ENCODE measurements at regions not wholly inside any gene's neighbourhood (a gene's known extent, or its start where the extent isn't known, plus 50 kb on each side); places are given as distances from the start of the nearest gene placed in this dataset.
A peak's percentile ranks its signal among the peaks of the same experiment; 100 is the strongest.
"Not testable (repeated sequence)": the region's sequence is repeated elsewhere in the genome, so short reads cannot be mapped to it uniquely, and the experiment has no call there.

DNA sequence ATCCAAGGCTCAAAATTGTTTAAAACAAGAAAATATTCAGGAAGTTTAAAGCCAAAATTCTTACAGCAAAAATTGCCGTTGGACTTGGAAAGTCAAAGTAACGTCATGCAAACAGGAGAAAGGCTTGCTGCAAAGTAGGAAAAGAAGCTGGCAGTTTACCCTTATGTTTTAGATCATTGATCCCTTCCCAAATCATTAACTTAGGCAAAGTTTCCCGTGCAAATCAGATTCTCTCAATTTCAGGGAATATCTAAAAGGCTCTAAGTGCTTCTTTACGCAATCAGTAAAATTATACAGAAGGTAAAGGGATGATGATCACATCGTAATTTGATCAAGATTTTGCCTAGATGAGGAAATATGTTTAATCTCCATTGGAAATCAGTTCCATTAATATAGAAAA lies 197.5 kb downstream of the ALDH8A1 start:
- TF ChIP-seq, protein P1, sequence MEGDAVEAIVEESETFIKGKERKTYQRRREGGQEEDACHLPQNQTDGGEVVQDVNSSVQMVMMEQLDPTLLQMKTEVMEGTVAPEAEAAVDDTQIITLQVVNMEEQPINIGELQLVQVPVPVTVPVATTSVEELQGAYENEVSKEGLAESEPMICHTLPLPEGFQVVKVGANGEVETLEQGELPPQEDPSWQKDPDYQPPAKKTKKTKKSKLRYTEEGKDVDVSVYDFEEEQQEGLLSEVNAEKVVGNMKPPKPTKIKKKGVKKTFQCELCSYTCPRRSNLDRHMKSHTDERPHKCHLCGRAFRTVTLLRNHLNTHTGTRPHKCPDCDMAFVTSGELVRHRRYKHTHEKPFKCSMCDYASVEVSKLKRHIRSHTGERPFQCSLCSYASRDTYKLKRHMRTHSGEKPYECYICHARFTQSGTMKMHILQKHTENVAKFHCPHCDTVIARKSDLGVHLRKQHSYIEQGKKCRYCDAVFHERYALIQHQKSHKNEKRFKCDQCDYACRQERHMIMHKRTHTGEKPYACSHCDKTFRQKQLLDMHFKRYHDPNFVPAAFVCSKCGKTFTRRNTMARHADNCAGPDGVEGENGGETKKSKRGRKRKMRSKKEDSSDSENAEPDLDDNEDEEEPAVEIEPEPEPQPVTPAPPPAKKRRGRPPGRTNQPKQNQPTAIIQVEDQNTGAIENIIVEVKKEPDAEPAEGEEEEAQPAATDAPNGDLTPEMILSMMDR (IDR thresholded peaks at IDR 0.05): no peak
- Mint-ChIP-seq H3K36me3 (ENCODE audit: low read depth) (no peaks in the 10 kb centered on the region), H3K4me1 (ENCODE audit: low read depth) (peaks cover 43% of the 10 kb centered on the region), H3K9me3 (no peaks in the 10 kb centered on the region), H3K4me3 (no peak overlapping the region), H3K27me3 (ENCODE audit: insufficient read depth) (peaks cover 6% of the 10 kb centered on the region), H3K27ac (no peak overlapping the region)
- DNase-seq: no peak

DNA sequence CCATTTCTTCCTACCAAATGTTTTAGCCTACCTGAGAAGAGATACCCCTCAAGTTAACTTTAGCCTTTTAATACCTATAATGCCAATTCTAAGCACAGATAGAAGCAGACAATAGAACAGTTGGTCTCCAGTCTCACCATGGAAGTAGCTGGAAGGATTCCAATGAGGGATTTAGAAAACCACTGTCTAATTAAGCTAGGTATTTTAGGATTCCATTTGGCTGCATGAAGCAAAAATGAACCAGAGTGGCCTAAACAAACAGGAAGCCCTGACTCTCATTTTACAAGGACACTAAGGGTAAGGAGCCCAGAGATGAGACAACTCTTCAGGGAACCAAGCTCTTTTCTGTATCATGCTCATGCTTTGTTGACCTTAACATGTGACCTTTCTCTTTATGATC lies 199.2 kb downstream of the ALDH8A1 start:
- peaks cover 4% of the 10 kb centered on the region for H3K27me3 Mint-ChIP-seq (ENCODE audit: insufficient read depth)
- TF ChIP-seq, protein P1 (IDR thresholded peaks at IDR 0.05): no peak
- peaks cover 43% of the 10 kb centered on the region for H3K4me1 Mint-ChIP-seq (ENCODE audit: low read depth)
- DNase-seq: peak; percentile 88
- H3K36me3 Mint-ChIP-seq (ENCODE audit: low read depth): no peaks in the 10 kb centered on the region
- H3K27ac Mint-ChIP-seq: peak overlapping the region; percentile 40; the same call in 1 of the 2 replicates
- peak overlapping the region; percentile 14; the same call in 1 of the 2 replicates for H3K4me3 Mint-ChIP-seq
- H3K9me3 Mint-ChIP-seq: no peaks in the 10 kb centered on the region

DNA sequence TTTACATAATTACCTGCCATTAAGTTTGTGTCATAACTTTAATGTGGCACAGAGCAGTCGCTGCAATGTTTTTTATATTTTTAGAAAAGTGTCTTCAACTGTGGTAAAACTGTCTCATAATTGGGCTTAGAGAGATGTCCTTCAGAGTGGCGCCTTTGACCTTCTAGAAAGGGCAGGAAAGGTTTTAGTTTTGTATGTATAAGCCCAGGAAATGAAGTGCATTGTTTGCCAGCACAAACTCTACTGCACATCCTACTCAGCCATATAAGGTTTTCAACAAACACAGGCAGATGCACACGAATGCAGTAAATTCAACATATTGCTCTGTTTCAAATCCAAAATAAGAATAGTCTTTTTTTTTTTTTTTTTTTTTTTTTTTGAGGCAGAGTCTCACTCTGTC lies 201.4 kb downstream of the ALDH8A1 start:
- no peaks in the 10 kb centered on the region for H3K9me3 Mint-ChIP-seq
- peaks cover 2% of the 10 kb centered on the region; the same call in 1 of the 2 replicates for H3K27me3 Mint-ChIP-seq (ENCODE audit: insufficient read depth)
- TF ChIP-seq, protein P1 (IDR thresholded peaks at IDR 0.05): no peak
- no peak overlapping the region for H3K27ac Mint-ChIP-seq
- H3K36me3 Mint-ChIP-seq (ENCODE audit: low read depth): no peaks in the 10 kb centered on the region
- peaks cover 44% of the 10 kb centered on the region for H3K4me1 Mint-ChIP-seq (ENCODE audit: low read depth)
- no peak overlapping the region for H3K4me3 Mint-ChIP-seq
- no peak for DNase-seq

DNA sequence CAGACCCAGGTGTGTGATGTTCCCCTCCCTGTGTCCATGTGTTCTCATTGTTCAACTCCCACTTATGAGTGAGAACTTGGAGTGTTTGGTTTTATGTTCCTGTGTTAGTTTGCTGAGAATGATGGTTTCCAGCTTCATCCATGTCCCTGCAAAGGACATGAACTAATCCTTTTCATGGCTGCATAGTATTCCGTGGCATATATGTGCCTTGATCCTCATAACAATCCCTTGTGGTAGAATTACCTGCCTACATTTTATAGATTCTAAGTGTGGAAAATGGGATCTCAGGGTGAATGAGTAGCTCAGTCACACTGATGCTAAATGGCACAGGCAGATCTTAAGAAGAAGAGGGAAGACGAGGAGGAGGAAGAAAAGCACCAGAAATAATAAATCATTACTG lies 202.7 kb downstream of the ALDH8A1 start:
- peaks cover 38% of the 10 kb centered on the region for H3K4me1 Mint-ChIP-seq (ENCODE audit: low read depth)
- DNase-seq; H3K4me3 Mint-ChIP-seq; H3K36me3 Mint-ChIP-seq (ENCODE audit: low read depth); H3K27ac Mint-ChIP-seq; H3K27me3 Mint-ChIP-seq (ENCODE audit: insufficient read depth); H3K9me3 Mint-ChIP-seq: not testable (repeated sequence)

DNA sequence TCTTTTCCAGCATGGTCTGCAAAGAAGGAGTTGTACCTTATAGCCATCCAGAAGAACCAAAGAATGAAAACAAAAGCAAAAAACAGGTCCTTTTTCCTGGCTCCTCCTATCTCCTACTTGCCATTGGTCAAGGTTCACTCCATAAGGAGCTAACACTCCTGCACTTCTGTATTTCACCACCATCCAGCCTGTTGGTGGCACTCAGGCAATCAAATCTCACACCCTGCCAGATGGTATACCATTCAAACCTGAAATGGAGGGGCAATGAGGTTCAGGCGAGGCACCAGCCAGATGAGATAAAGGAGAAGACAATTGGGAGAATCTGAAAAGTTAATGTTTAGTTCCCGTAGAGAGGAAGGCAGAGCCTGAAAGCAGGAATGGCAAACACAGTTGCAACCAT lies 203.8 kb downstream of the ALDH8A1 start:
- TF ChIP-seq, protein P1 (IDR thresholded peaks at IDR 0.05): no peak
- peaks cover 34% of the 10 kb centered on the region for H3K4me1 Mint-ChIP-seq (ENCODE audit: low read depth)
- H3K27me3 Mint-ChIP-seq (ENCODE audit: insufficient read depth): peaks cover 2% of the 10 kb centered on the region; the same call in 1 of the 2 replicates
- H3K27ac Mint-ChIP-seq: no peak overlapping the region
- no peak overlapping the region for H3K4me3 Mint-ChIP-seq
- H3K36me3 Mint-ChIP-seq (ENCODE audit: low read depth): no peaks in the 10 kb centered on the region
- DNase-seq: no peak
- H3K9me3 Mint-ChIP-seq: no peaks in the 10 kb centered on the region

DNA sequence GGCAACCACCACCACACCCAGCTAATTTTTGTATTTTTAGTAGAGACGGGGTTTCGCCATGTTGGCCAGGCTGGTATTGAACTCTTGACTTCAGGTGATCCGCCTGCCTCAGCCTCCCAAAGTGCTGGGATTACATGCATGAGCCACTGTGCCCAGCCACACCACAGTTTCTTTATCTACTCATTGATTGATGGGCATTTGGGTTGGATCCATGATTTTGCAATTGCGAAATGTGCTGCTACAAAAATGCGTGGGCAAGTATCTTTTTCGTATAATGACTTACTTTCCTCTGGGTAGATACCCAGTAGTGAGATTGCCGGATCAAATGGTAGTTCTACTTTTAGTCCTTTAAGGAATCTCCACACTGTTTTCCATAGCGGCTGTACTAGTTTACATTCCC lies 204.7 kb downstream of the ALDH8A1 start:
- DNase-seq; H3K27ac Mint-ChIP-seq; H3K4me3 Mint-ChIP-seq; H3K27me3 Mint-ChIP-seq (ENCODE audit: insufficient read depth); H3K36me3 Mint-ChIP-seq (ENCODE audit: low read depth); H3K9me3 Mint-ChIP-seq: not testable (repeated sequence)
- peaks cover 34% of the 10 kb centered on the region for H3K4me1 Mint-ChIP-seq (ENCODE audit: low read depth)

DNA sequence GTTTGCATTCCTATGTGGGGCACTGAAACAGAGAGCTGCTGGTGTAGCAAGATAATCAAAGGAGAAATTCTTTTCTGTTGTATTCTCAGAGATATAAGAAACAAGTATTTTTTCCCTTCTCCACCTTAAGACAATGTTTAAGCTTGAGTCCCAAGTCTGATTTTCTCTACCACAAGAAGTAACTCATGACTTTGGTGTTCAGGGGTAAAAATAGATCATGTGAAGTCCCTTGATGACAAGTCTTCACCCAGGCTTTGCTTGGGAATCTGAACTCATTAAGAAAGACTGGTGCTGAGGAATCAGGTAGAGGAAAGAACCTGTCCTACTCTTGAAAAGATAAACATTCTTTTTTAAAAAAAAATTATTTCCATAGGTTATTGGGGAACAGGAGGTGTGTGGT lies 205.6 kb downstream of the ALDH8A1 start:
- DNase-seq: no peak
- Mint-ChIP-seq H3K4me1 (ENCODE audit: low read depth) (peaks cover 38% of the 10 kb centered on the region), H3K9me3 (no peaks in the 10 kb centered on the region), H3K36me3 (ENCODE audit: low read depth) (no peaks in the 10 kb centered on the region), H3K27me3 (ENCODE audit: insufficient read depth) (peaks cover 2% of the 10 kb centered on the region; the same call in 1 of the 2 replicates), H3K27ac (no peak overlapping the region), H3K4me3 (no peak overlapping the region)
- TF ChIP-seq, protein P1 (IDR thresholded peaks at IDR 0.05): no peak

All from HFFc6 (cell line).